Memory B cell (primary cell): ENCODE measurements at regions not wholly inside any gene's neighbourhood (a gene's known extent, or its start where the extent isn't known, plus 50 kb on each side); places are given as distances from the start of the nearest gene placed in this dataset.

Source experiments
- ATAC-seq: fragments of 150-1000 bp; cut with Tn5 transposase; 2 replicates; pipeline ENCODE4 v1.10.0; 2021; ENCODE audit warnings: low read depth, mild to moderate bottlenecking, moderate library complexity
- DNase-seq, 2 donors: peaks; one replicate each; pipeline ENCODE4 v3.0.0; 2022; ENCODE audit warnings: low spot score in 2 of 2
- H3K27ac Mint-ChIP-seq: one replicate; pipeline ENCODE4 v1.8.0; 2022; ENCODE audit warnings: mild to moderate bottlenecking, moderate library complexity, mixed read lengths
- H3K27me3 Mint-ChIP-seq: one replicate; pipeline ENCODE4 v1.8.0; 2022; ENCODE audit warnings: mixed read lengths
- H3K36me3 Mint-ChIP-seq: one replicate; pipeline ENCODE4 v1.8.0; 2022; ENCODE audit warnings: mild to moderate bottlenecking, mixed read lengths
- H3K4me1 Mint-ChIP-seq: one replicate; pipeline ENCODE4 v1.8.0; 2022; ENCODE audit warnings: mixed read lengths
- H3K4me3 Mint-ChIP-seq: one replicate; pipeline ENCODE4 v1.8.0; 2022; ENCODE audit warnings: mild to moderate bottlenecking, moderate library complexity, mixed read lengths
- H3K9me3 Mint-ChIP-seq: one replicate; pipeline ENCODE4 v1.8.0; 2022; ENCODE audit warnings: mixed read lengths

DNA sequence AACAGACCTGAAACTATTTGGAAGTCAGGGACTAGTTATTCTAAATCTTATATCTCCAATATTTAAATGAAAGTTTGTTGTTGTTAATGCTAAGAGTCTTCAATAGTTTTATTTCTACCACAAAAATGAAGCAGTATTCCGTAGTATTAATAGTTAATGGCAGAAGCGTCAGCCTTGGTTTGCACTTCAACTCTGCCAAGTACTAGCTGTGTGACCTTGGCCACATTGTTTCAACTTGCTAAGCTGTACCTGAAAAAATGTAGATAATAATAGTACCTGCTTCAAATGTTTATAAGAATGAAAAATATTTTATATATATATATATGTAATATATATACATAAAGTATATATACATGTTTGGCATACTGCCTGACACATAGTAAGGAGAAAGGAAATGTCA lies 354.6 kb upstream of the SATB1 start:
- ATAC-seq (no peak), DNase-seq (no peak)
- Mint-ChIP-seq H3K27me3 (peaks cover 3% of the 10 kb centered on the region), H3K4me1 (no peaks in the 10 kb centered on the region), H3K36me3 (no peaks in the 10 kb centered on the region), H3K9me3 (no peaks in the 10 kb centered on the region), H3K27ac (no peak overlapping the region), H3K4me3 (no peak overlapping the region)

DNA sequence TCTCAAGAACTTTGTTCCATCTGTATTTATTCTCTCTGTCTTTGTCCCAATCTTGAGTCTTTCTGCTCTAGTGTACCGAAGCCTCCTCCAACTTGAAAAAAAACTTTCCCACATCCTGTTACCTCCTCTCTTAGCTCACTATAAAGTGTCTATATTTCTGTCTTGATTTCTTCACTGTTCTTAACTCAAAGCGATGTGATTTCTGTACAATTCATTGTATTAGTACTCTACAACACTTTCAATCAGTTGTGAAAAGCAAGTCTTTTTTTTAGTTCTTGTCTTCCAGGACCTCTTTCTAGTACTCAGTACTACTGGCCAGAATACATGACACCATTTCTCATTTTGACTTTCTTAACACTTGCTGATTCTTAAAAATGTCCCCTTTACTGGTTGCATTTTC lies 353.5 kb upstream of the SATB1 start:
- H3K27ac Mint-ChIP-seq = no peak overlapping the region
- no peaks in the 10 kb centered on the region for H3K4me1 Mint-ChIP-seq
- no peak overlapping the region for H3K4me3 Mint-ChIP-seq
- no peak for DNase-seq
- ATAC-seq = no peak
- no peaks in the 10 kb centered on the region for H3K9me3 Mint-ChIP-seq
- no peaks in the 10 kb centered on the region for H3K36me3 Mint-ChIP-seq
- H3K27me3 Mint-ChIP-seq = peaks cover 5% of the 10 kb centered on the region

DNA sequence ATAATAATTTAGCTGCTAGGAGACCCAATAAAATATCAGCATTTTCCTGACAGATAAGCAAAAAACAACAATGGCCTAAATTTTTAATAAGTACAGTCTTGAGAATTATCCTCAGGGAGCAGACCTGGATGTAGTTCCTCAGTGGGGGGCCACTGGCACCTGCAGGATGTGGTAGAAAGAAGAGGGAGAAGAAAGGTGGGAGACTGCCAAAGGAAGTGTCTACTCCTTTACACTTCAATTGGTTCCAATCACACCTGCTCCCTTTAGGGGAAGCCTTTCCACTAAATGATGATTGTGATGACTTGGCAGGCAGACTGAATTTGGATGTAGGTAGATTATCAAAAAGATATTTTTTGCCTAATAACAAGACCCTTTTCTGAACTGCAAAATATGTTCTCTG lies 353.0 kb upstream of the SATB1 start:
- H3K4me1 Mint-ChIP-seq = no peaks in the 10 kb centered on the region
- DNase-seq (no peak), ATAC-seq (no peak)
- H3K27me3 Mint-ChIP-seq = peaks cover 5% of the 10 kb centered on the region
- H3K27ac Mint-ChIP-seq = no peak overlapping the region
- H3K4me3 Mint-ChIP-seq = no peak overlapping the region
- H3K36me3 Mint-ChIP-seq = no peaks in the 10 kb centered on the region
- no peaks in the 10 kb centered on the region for H3K9me3 Mint-ChIP-seq

DNA sequence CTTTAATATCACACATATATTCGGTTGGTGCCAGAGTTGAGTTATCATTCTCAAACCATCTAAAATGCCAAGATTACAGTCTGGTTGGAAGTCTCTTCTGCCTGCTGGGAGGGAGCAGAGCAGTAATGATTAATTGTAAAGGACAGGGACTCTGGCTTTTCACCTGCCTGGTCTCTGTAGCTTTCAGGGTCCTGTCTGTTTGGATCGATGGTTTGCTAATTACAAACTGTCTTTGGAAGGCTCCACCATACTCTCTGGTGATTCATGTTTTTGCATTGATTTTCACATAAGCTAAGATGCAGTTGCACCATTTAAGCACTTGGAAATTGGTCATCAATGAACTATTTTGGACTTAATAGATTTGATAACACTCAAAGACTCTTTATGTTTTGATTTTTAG lies 350.4 kb upstream of the SATB1 start:
- no peak overlapping the region for H3K4me3 Mint-ChIP-seq
- H3K36me3 Mint-ChIP-seq = no peaks in the 10 kb centered on the region
- H3K4me1 Mint-ChIP-seq = no peaks in the 10 kb centered on the region
- no peaks in the 10 kb centered on the region for H3K9me3 Mint-ChIP-seq
- ATAC-seq = no peak
- no peak overlapping the region for H3K27ac Mint-ChIP-seq
- peaks cover 10% of the 10 kb centered on the region for H3K27me3 Mint-ChIP-seq
- no peak for DNase-seq

DNA sequence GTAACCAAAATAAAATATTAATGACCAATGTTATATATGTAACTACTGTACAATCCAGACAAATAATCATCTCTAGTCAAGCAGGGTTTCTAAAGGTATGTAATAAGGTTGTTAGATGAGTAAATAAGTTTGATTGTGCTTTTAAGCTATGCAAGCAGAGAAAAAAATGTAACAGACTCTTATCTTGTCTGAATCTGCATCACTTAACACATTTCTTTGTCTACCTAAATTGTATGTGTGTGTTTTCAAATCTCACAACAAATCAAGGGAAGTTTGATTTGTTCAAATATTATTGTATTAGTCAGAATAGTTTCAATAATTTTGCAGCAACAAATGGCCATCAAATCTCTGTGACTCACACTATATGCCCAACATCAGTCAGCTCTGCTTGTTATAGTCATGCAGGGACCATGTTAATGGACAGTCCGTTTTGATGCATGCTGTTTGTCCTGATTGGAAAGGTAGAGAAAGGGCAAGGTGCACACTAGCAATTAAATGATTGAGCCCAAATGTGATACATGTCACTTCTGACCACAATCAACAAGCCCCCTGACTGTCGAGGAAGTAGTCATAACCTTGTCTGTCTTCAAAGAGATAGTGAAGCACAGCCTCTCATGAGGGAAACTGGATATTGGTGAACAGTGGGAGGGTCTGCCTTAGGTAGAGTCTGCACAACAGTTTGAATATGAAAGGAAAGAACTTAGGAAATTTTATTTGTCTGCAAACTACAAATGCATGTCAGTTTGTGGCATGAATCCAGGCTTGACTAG lies 349.4 kb upstream of the SATB1 start:
- DNase-seq (no peak), ATAC-seq (no peak)
- no peaks in the 10 kb centered on the region for H3K4me1 Mint-ChIP-seq
- H3K27ac Mint-ChIP-seq = no peak overlapping the region
- H3K27me3 Mint-ChIP-seq = peaks cover 10% of the 10 kb centered on the region
- H3K4me3 Mint-ChIP-seq = no peak overlapping the region
- no peaks in the 10 kb centered on the region for H3K36me3 Mint-ChIP-seq
- H3K9me3 Mint-ChIP-seq = no peaks in the 10 kb centered on the region

DNA sequence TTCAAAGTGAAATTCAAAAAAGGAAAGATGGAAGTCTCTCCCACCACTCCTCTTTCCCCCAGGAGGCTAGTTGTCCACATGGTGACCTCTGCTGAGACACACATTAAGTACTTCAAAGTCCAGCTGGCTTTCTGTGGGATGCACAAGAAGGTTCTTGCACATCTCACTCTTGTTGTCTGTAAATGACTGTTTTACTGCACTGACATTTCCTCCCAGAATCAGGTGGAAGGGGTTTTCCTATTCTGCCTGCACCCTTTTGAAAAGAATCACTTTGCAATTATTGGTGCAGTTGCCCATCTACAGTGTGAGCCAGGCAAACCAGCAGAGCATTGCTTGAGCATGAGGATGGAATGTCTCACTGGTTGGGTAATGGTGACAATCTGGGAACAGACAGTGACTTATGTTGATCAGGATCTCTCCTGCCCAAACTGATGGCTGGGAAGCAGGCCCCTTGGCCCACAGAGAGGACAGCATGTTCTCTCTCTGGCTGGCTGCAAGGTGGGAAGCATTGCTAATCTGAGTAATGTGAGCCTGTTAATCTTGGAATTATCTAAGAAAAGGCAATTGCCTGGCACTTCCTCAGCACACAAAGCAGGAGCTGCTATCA lies 347.7 kb upstream of the SATB1 start:
- DNase-seq = no peak
- no peak for ATAC-seq
- H3K36me3 Mint-ChIP-seq = no peaks in the 10 kb centered on the region
- H3K9me3 Mint-ChIP-seq = no peaks in the 10 kb centered on the region
- no peaks in the 10 kb centered on the region for H3K4me1 Mint-ChIP-seq
- no peak overlapping the region for H3K27ac Mint-ChIP-seq
- peaks cover 9% of the 10 kb centered on the region for H3K27me3 Mint-ChIP-seq
- H3K4me3 Mint-ChIP-seq = no peak overlapping the region

DNA sequence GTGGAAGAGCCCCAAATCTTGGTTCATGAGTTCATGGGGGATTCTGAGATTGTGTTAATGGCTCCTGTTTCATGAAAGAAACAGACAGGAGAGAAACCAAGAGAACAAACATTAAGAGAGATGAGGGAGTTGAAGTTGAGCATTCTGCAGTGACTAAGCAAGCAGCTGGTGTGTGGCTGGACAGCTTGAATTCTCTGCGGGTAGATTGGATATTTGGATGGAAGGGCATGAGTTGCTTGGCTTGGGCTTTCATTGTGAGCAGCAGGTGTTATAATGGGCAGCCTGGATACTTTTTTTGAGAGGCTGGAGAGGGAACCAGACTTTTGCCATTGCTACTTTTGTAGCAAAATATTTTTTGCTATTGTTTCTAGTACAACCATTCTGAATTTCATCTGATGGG lies 346.8 kb upstream of the SATB1 start:
- Mint-ChIP-seq H3K27ac (no peak overlapping the region), H3K9me3 (no peaks in the 10 kb centered on the region), H3K4me3 (no peak overlapping the region), H3K27me3 (peaks cover 9% of the 10 kb centered on the region), H3K4me1 (no peaks in the 10 kb centered on the region), H3K36me3 (no peaks in the 10 kb centered on the region)
- DNase-seq = no peak
- no peak for ATAC-seq

DNA sequence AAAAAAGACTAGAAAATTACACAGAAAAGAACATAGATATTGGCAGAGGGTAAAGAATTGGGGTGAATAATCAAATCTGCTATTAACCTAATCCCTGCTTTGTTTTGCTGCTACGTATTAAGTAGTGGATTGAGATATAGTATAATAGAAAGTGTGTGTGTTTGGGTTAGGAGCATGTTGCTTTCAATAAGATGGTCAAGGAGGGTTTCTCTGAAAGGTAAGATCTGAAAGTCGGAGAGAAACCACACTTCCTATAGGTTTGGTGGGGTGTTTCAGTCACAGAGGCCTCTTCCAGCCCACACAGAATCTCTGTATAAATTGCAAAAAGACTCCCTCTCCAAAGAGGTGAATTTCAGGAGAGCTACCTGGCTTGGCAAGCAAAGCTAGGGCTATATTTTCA lies 345.7 kb upstream of the SATB1 start:
- Mint-ChIP-seq H3K36me3 (no peaks in the 10 kb centered on the region), H3K27me3 (peaks cover 9% of the 10 kb centered on the region), H3K27ac (no peak overlapping the region), H3K4me1 (no peaks in the 10 kb centered on the region), H3K9me3 (no peaks in the 10 kb centered on the region), H3K4me3 (no peak overlapping the region)
- DNase-seq (no peak), ATAC-seq (no peak)

DNA sequence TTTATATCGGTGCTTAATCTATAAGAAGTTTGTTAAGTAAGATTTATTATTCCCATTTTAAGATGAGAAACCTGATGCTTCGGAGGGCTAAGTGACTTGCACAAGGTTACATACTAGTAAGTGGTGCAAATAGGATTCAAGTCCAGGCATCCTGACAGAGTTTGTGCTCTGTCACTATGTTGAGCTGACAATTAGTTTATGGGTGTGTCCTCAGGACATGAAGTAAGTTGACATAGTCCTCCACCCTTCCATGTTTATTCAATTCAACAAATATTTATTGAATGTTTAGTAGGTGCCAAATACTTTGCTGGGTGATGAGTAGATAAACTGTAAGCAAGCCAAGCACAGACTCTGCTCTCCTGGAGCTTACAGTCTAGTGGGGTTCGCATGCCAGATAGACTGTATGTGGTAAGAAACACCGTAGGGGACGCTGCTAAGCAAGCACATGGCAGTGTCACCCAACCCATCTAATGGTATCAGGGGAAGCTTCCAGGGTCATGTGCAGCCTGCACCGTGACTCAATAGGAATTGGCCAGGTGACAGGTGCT lies 342.7 kb upstream of the SATB1 start:
- no peaks in the 10 kb centered on the region for H3K4me1 Mint-ChIP-seq
- peaks cover 7% of the 10 kb centered on the region for H3K27me3 Mint-ChIP-seq
- no peak overlapping the region for H3K27ac Mint-ChIP-seq
- DNase-seq (no peak), ATAC-seq (no peak)
- no peaks in the 10 kb centered on the region for H3K36me3 Mint-ChIP-seq
- no peak overlapping the region for H3K4me3 Mint-ChIP-seq
- no peaks in the 10 kb centered on the region for H3K9me3 Mint-ChIP-seq

DNA sequence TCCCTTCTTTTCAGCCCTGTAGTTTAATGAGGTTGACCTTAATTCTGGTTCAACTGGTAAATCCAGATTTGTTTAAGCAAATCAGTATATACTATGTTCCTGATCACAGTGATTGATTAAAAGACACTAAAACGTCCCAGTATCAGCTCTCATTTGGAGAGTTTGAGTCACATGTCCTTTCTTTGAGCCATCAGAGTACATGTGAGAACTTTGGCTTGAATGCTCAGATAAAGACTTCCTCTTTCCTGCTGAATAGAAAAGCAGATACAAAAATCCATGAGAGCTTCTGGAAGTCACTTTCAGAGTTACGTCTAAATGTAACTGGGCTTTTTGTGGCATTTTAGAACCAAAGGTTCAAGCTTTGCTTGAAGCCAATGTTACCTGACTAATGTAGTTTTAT lies 341.8 kb upstream of the SATB1 start:
- no peak overlapping the region for H3K27ac Mint-ChIP-seq
- no peaks in the 10 kb centered on the region for H3K36me3 Mint-ChIP-seq
- no peaks in the 10 kb centered on the region for H3K9me3 Mint-ChIP-seq
- DNase-seq (no peak), ATAC-seq (no peak)
- peaks cover 7% of the 10 kb centered on the region for H3K27me3 Mint-ChIP-seq
- H3K4me1 Mint-ChIP-seq = no peaks in the 10 kb centered on the region
- no peak overlapping the region for H3K4me3 Mint-ChIP-seq

DNA sequence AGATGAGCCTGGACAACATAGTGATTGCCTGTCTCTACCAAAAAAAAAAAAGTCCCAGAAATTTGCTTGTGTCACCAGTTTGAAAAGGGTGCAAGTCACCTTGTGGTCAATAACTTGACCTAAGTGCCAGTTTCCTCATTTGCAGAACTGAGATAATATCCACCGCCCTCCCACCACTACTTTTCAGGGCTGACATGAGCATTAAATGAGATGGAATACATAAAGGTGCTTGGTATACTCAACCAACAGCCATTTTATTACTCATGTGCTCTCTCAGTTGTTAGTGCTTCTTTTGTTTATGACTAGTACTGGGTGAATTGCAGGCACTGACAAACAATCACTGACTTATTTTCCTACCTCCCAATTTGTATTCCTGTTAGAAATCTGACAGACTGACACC lies 340.5 kb upstream of the SATB1 start:
- Mint-ChIP-seq H3K27me3 (peaks cover 1% of the 10 kb centered on the region), H3K4me3 (no peak overlapping the region), H3K9me3 (no peaks in the 10 kb centered on the region), H3K27ac (no peak overlapping the region), H3K36me3 (no peaks in the 10 kb centered on the region), H3K4me1 (no peaks in the 10 kb centered on the region)
- ATAC-seq (no peak), DNase-seq (no peak)

DNA sequence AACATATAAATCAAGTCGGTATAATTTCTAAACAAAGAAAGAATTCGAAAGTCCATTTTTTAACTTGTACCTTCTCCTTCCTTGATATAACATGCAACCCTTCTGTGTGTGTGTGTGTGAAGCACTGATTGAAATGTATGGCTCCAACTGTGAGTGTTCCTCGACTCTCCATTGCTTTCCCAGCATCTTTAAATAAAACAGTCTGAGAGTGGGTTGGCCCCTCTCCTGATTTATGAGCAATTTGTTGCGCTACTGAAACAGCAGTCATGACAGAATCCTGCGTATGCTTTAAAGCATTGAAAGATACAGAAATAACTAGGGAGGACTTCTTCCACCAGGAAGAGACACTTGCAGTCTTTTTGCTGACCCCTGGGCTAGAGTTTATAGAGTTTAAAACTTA lies 340.0 kb upstream of the SATB1 start:
- H3K9me3 Mint-ChIP-seq = no peaks in the 10 kb centered on the region
- H3K27me3 Mint-ChIP-seq = peaks cover 1% of the 10 kb centered on the region
- DNase-seq (no peak), ATAC-seq (no peak)
- H3K4me3 Mint-ChIP-seq = no peak overlapping the region
- H3K27ac Mint-ChIP-seq = no peak overlapping the region
- H3K4me1 Mint-ChIP-seq = no peaks in the 10 kb centered on the region
- no peaks in the 10 kb centered on the region for H3K36me3 Mint-ChIP-seq

DNA sequence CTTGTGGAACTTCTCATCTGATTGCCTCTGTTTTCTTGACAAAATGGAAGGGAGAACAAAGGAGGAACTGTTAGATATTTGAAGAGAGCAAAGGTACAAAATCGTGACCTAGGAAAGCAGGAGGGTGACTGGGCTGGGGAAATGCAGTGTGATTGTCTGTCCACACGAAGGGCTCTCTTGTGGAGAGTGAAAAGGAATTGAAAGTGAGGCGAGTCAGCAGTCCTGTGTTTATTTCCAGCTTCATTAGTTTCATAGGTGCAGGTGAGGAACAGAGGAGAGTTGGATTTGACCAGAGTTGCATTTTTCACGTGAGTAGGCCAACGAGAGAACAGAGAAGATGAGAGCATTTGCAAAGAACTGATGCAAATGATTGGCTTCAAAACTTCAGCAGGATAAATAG lies 336.4 kb upstream of the SATB1 start:
- Mint-ChIP-seq H3K27me3 (no peaks in the 10 kb centered on the region), H3K9me3 (no peaks in the 10 kb centered on the region), H3K36me3 (no peaks in the 10 kb centered on the region), H3K4me1 (no peaks in the 10 kb centered on the region), H3K4me3 (no peak overlapping the region), H3K27ac (no peak overlapping the region)
- no peak for ATAC-seq
- no peak for DNase-seq

DNA sequence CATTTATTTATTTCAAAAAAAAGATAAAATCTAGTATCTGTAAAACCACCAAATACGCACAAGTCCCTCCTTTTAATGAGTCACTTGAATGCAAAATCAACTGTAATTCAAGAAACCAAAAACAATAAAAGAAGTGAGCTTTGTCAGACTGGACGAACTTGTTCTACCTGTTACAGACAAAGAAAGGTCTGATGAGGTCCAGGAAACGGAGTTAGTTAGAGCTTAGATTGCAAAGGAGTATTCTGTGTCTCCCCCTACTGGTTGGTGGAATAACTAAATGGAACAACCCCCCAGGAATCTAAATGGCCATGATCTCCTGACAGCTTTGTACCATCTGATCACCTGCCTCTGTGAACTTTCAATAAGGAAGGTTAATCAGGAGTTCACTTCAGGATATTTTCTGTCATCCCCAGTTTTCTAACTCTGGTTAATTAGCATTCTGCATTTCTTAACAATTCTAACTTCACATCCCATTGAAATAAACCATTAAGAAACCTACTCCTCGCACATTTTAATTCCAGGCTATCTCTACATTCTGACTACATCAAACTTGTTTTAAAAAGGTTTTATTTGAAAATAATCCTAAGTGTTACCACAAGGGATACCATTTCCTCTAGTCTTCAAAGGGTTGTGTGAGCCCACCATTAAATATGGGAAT lies 333.0 kb upstream of the SATB1 start:
- Mint-ChIP-seq H3K27ac (no peak overlapping the region), H3K36me3 (no peaks in the 10 kb centered on the region), H3K4me3 (no peak overlapping the region), H3K9me3 (no peaks in the 10 kb centered on the region), H3K27me3 (no peaks in the 10 kb centered on the region), H3K4me1 (no peaks in the 10 kb centered on the region)
- ATAC-seq (peak; percentile 92), DNase-seq (peak; percentile 19 to 53)
